Ascending aorta (tissue), 2 donors: ENCODE measurements at regions not wholly inside any gene's neighbourhood (a gene's known extent, or its start where the extent isn't known, plus 50 kb on each side); places are given as distances from the start of the nearest gene placed in this dataset.
"Not testable (repeated sequence)": the region's sequence is repeated elsewhere in the genome, so short reads cannot be mapped to it uniquely, and the experiment has no call there.

Experiments used
- DNase-seq, 2 donors: peaks; one replicate each; pipeline ENCODE4 v3.0.0-alpha.2; 2019; ENCODE audit warnings: low spot score in 2 of 2
- H3K27ac ChIP-seq, 2 donors: fragments of 200-600 bp; sonication (generic); one replicate each; pipeline ENCODE4 v1.5.1; 2016 to 2017; ENCODE audit warnings: mild to moderate bottlenecking in 1 of 2
- H3K27me3 ChIP-seq: fragments of 200-600 bp; sonication (generic); one replicate; pipeline ENCODE4 v1.5.1; 2017
- H3K36me3 ChIP-seq, 2 donors: fragments of 200-600 bp; sonication (generic); one replicate each; pipeline ENCODE4 v1.5.1; 2016
- H3K4me1 ChIP-seq, 2 donors: fragments of 200-600 bp; sonication (generic); one replicate each; pipeline ENCODE4 v1.5.1; 2016 to 2017; ENCODE audit warnings: mild to moderate bottlenecking in 1 of 2
- H3K4me3 ChIP-seq, 2 donors: fragments of 200-600 bp; sonication (generic); one replicate each; pipeline ENCODE4 v1.5.1; 2016 to 2017; ENCODE audit warnings: mild to moderate bottlenecking in 1 of 2
- H3K9me3 ChIP-seq, 2 donors: fragments of 200-600 bp; sonication (generic); one replicate each; pipeline ENCODE4 v1.5.1; 2016
- intact Hi-C: fragments of 100-400 bp; cut with DNase I; formaldehyde crosslinking; loops from one replicate; pipeline ENCODE4 v1.15.1; 2023
- TF ChIP-seq, protein P1 (sequence below), 3 experiments: fragments of 200-600 bp in 2 of 3; fragments of 450-650 bp in 1 of 3; sonication (generic) in 2 of 3; IDR thresholded peaks; one replicate each; pipeline ENCODE4 v1.5.1; 2016 to 2019; ENCODE audit warnings: antibody characterized with exemption in 3 of 3, mild to moderate bottlenecking in 1 of 3, moderate library complexity in 1 of 3

DNA sequence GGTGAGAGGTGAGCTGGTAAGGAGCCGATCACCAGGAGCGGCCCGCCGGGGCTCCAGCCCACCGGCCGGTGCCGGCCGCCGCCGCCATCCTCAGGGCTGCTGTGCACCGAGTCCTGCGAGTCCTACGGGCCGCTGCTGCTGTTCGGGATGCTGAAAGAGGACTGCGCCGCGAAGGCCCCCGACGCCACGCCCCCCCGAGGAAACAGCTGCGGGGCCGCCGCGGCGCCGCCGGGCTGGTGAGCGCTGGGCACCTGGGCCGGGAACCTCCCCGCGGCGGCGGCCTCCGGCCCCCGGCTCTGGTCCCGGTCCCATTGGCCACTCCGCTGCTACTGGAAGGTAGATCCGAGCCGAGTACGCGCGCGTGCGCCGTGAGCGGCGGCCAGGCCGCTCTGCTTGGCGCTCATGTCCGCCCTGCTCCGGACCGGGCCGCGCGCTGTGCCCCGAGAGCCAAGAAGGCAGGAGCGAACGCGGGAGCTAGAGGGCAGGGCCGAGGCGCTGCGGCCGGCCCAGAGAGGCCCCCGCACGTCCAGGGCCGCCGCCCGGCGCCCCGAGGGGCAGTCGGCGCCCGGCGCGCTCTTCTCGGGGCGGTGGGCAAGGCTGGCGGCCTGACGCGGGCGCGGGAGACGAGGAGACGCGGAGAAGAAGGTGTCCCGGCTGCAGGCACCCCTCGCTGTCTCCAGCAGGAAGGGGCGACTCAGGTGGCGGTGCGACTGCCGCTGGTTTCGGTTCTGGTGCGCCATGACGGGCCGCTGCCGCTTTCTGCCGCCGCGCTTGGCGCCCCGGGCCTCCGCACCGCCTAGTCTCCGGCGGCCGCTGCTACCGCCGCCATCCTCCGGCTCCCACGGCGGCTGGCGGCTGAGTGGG, 121.3 kb upstream of the WIPF3 start:
- H3K27me3 ChIP-seq: no peaks in the 10 kb centered on the region
- peak overlapping the region; percentile 90 to 97 for H3K27ac ChIP-seq
- no peaks in the 10 kb centered on the region for H3K4me1 ChIP-seq
- intact Hi-C loops: no loop called here
- H3K9me3 ChIP-seq: no peaks in the 10 kb centered on the region
- no peaks in the 10 kb centered on the region for H3K36me3 ChIP-seq
- H3K4me3 ChIP-seq: peak overlapping the region; percentile 71 to 96
- TF ChIP-seq, protein P1, sequence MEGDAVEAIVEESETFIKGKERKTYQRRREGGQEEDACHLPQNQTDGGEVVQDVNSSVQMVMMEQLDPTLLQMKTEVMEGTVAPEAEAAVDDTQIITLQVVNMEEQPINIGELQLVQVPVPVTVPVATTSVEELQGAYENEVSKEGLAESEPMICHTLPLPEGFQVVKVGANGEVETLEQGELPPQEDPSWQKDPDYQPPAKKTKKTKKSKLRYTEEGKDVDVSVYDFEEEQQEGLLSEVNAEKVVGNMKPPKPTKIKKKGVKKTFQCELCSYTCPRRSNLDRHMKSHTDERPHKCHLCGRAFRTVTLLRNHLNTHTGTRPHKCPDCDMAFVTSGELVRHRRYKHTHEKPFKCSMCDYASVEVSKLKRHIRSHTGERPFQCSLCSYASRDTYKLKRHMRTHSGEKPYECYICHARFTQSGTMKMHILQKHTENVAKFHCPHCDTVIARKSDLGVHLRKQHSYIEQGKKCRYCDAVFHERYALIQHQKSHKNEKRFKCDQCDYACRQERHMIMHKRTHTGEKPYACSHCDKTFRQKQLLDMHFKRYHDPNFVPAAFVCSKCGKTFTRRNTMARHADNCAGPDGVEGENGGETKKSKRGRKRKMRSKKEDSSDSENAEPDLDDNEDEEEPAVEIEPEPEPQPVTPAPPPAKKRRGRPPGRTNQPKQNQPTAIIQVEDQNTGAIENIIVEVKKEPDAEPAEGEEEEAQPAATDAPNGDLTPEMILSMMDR (IDR thresholded peaks at IDR 0.05): no peak
- peak; percentile 13 to 83 for DNase-seq

DNA sequence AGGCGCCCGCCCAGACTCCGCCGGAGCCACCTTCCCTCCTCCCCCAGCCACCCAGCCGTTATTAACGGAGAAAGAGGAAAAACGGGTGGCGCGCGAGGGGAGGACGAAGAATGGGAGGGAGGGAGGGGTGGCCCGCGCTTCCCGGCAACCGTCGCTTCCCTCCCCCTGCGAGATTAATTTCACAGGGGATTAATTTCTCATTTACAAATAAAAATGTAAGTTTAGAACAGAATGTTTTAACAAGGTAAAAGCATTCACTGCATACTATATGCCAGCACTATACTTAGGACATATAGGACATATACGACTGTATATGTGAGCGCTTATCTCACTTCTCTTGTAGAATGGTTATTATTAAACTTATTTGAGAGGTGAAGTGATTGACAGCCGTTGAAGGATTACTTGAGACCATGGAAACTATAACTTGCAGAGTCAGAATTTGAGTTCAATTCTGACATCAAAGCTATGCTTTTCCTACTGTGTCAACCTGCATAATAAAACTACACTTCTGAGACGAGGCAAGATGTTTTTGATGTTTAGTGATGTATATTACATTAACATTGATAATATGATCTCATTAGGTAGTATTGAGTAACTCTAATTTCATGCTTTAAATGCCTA, 120.5 kb upstream of the WIPF3 start:
- H3K9me3 ChIP-seq, DNase-seq, H3K27me3 ChIP-seq, H3K36me3 ChIP-seq, H3K4me1 ChIP-seq, intact Hi-C loops: not testable (repeated sequence)
- Histone ChIP-seq H3K4me3 (peak overlapping the region; percentile 71 to 96), H3K27ac (peak overlapping the region; percentile 90 to 97)

- H3K4me3 ChIP-seq, intact Hi-C loops, H3K4me1 ChIP-seq, H3K27ac ChIP-seq, DNase-seq, H3K27me3 ChIP-seq, H3K9me3 ChIP-seq, H3K36me3 ChIP-seq: not testable (repeated sequence)
Observed at GRCh38 chr7:29690510-29690909, 115.8 kb upstream of the WIPF3 start.

- H3K36me3 ChIP-seq, DNase-seq, H3K27ac ChIP-seq, H3K27me3 ChIP-seq, H3K4me1 ChIP-seq, H3K9me3 ChIP-seq, H3K4me3 ChIP-seq, intact Hi-C loops: not testable (repeated sequence)
Observed at GRCh38 chr7:29696402-29696801, 109.9 kb upstream of the WIPF3 start.

DNA sequence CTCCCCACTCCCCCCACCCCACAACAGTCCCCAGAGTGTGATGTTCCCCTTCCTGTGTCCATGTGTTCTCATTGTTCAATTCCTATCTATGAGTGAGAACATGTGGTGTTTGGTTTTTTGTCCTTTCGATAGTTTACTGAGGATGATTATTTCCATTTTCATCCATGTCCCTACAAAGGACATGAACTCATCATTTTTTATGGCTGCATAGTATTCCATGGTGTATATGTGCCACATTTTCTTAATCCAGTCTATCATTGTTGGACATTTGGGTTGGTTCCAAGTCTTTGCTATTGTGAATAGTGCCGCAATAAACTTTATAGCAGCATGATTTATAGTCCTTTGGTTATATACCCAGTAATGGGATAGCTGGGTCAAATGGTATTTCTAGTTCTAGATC, 106.6 kb upstream of the WIPF3 start:
- H3K4me1 ChIP-seq, H3K4me3 ChIP-seq, intact Hi-C loops, H3K27me3 ChIP-seq, H3K27ac ChIP-seq, H3K9me3 ChIP-seq, H3K36me3 ChIP-seq, DNase-seq: not testable (repeated sequence)

- H3K9me3 ChIP-seq, H3K36me3 ChIP-seq, H3K27me3 ChIP-seq, intact Hi-C loops, H3K4me1 ChIP-seq, H3K27ac ChIP-seq, DNase-seq, H3K4me3 ChIP-seq: not testable (repeated sequence)
Observed at GRCh38 chr7:29701540-29701939, 104.8 kb upstream of the WIPF3 start.

DNA sequence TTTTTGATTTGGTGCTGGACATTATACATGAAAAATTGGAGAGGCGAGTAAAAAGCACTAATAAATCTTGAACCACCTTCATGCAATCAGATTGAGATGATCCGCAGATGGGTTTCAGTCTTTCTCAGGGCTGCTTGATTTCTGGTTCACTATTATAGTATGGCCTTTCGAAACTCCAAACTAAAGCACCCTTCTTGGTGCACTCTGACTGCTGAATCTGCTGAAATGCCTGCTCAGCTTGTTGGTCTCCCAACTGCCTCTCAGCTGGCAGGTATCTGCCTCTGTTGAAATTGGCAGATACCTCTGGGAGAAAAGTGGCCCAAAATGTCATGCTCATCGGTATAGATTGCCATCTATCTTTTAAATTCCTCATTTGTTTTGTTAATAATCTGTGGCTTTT, 102.5 kb upstream of the WIPF3 start:
- H3K4me1 ChIP-seq, H3K36me3 ChIP-seq, H3K27ac ChIP-seq, H3K9me3 ChIP-seq, H3K4me3 ChIP-seq, intact Hi-C loops, H3K27me3 ChIP-seq, DNase-seq: not testable (repeated sequence)

GRCh38 chr7:29709002-29709401, 97.3 kb upstream of the WIPF3 start:
- H3K4me3 ChIP-seq, DNase-seq, intact Hi-C loops, H3K9me3 ChIP-seq, H3K27ac ChIP-seq, H3K27me3 ChIP-seq, H3K36me3 ChIP-seq, H3K4me1 ChIP-seq: not testable (repeated sequence)

GRCh38 chr7:29723127-29723526, 83.2 kb upstream of the WIPF3 start:
- DNase-seq, H3K36me3 ChIP-seq: not testable (repeated sequence)

More at GRCh38 chr7:29723127-29723526, 83.2 kb upstream of the WIPF3 start:
- H3K4me1 ChIP-seq, H3K27me3 ChIP-seq, H3K4me3 ChIP-seq, intact Hi-C loops, H3K9me3 ChIP-seq, H3K27ac ChIP-seq: not testable (repeated sequence)
